ENCODE measurements at regions not wholly inside any gene's neighbourhood (a gene's known extent, or its start where the extent isn't known, plus 50 kb on each side); places are given as distances from the start of the nearest gene placed in this dataset.
"Not testable (repeated sequence)": the region's sequence is repeated elsewhere in the genome, so short reads cannot be mapped to it uniquely, and the experiment has no call there.

GRCh38 chr6:167709196-167709595, 117.5 kb upstream of the AFDN start:
- TF ChIP-seq POLR2A (IDR thresholded peaks at IDR 0.05) = no peak
- no peak for TF ChIP-seq CTCF (IDR thresholded peaks at IDR 0.05)
- 71% methylated on average over 6 to 7 of the region's 7 CpGs for WGBS, 2 donors
- H3K4me3 ChIP-seq (replicated peaks in 1 of 3) = no peak overlapping the region
- no peak for DNase-seq
- H3K27me3 ChIP-seq = no peaks in the 10 kb centered on the region
- no peaks in the 10 kb centered on the region for H3K4me1 ChIP-seq
- no peaks in the 10 kb centered on the region for H3K9me3 ChIP-seq
- intact Hi-C loops (cut with DNase I) = no loop called here
- no peak overlapping the region for H3K27ac ChIP-seq
- H3K36me3 ChIP-seq = no peaks in the 10 kb centered on the region

GRCh38 chr6:167709776-167710336, 116.9 kb upstream of the AFDN start:
- not testable (repeated sequence) for DNase-seq

GRCh38 chr6:167710363-167710920, 116.3 kb upstream of the AFDN start:
- H3K9me3 ChIP-seq = no peaks in the 10 kb centered on the region
- no peak overlapping the region for H3K4me3 ChIP-seq (replicated peaks in 1 of 3)
- no peaks in the 10 kb centered on the region for H3K27me3 ChIP-seq
- no peak overlapping the region for H3K27ac ChIP-seq
- H3K36me3 ChIP-seq = no peaks in the 10 kb centered on the region
- no peak for DNase-seq
- TF ChIP-seq POLR2A (IDR thresholded peaks at IDR 0.05) (no peak), CTCF (IDR thresholded peaks at IDR 0.05) (no peak)
- H3K4me1 ChIP-seq = no peaks in the 10 kb centered on the region
- 82 to 85% methylated on average over 13 of the region's 13 CpGs for WGBS, 2 donors
- intact Hi-C loops (cut with DNase I) = no loop called here

More at GRCh38 chr6:167709776-167710336, 116.9 kb upstream of the AFDN start:
- intact Hi-C loops (cut with DNase I); H3K4me3 ChIP-seq (replicated peaks in 1 of 3); H3K27me3 ChIP-seq; H3K36me3 ChIP-seq; H3K27ac ChIP-seq; H3K4me1 ChIP-seq; H3K9me3 ChIP-seq: not testable (repeated sequence)
- 89 to 95% methylated on average over 10 to 11 of the region's 11 CpGs for WGBS, 2 donors

GRCh38 chr6:167711211-167711610, 115.5 kb upstream of the AFDN start:
- 92 to 95% methylated on average over 8 of the region's 8 CpGs for WGBS, 2 donors
- Histone ChIP-seq H3K36me3 (no peaks in the 10 kb centered on the region), H3K4me3 (replicated peaks in 1 of 3) (no peak overlapping the region), H3K27me3 (no peaks in the 10 kb centered on the region), H3K4me1 (no peaks in the 10 kb centered on the region), H3K9me3 (no peaks in the 10 kb centered on the region), H3K27ac (no peak overlapping the region)
- DNase-seq = no peak
- intact Hi-C loops (cut with DNase I) = no loop called here
- TF ChIP-seq CTCF (IDR thresholded peaks at IDR 0.05) = no peak
- TF ChIP-seq POLR2A (IDR thresholded peaks at IDR 0.05) = no peak

GRCh38 chr6:167711768-167712730, 114.7 kb upstream of the AFDN start:
- no peak for TF ChIP-seq CTCF (IDR thresholded peaks at IDR 0.05)
- no peak for DNase-seq
- H3K4me3 ChIP-seq (replicated peaks in 1 of 3) = no peak overlapping the region
- H3K36me3 ChIP-seq = no peaks in the 10 kb centered on the region
- no peaks in the 10 kb centered on the region for H3K27me3 ChIP-seq
- intact Hi-C loops (cut with DNase I) = no loop called here
- no peaks in the 10 kb centered on the region for H3K4me1 ChIP-seq
- 87 to 90% methylated on average over 16 to 18 of the region's 19 CpGs for WGBS, 2 donors
- H3K9me3 ChIP-seq = no peaks in the 10 kb centered on the region
- H3K27ac ChIP-seq = no peak overlapping the region

Measured in thyroid gland (tissue), 4 donors.